ENCODE measurements at regions not wholly inside any gene's neighbourhood (a gene's known extent, or its start where the extent isn't known, plus 50 kb on each side); places are given as distances from the start of the nearest gene placed in this dataset.

GRCh38 chr15:94177112-94177511 is 54.2 kb upstream of the MCTP2 start:
- DNase-seq (ENCODE audit: insufficient read length): no peak
- TF ChIP-seq TAF1 (IDR thresholded peaks at IDR 0.05; ENCODE audit: borderline replicate concordance, low read depth, low read length) (no peak), POLR2AphosphoS5 (IDR thresholded peaks at IDR 0.05; ENCODE audit: low read depth, low read length) (no peak), POLR2A (IDR thresholded peaks at IDR 0.05; ENCODE audit: low read depth, low read length) (no peak)
- no peak for FAIRE-seq

GRCh38 chr15:94175420-94175819 is 55.9 kb upstream of the MCTP2 start:
- TF ChIP-seq POLR2AphosphoS5 (IDR thresholded peaks at IDR 0.05; ENCODE audit: low read depth, low read length) (no peak), POLR2A (IDR thresholded peaks at IDR 0.05; ENCODE audit: low read depth, low read length) (no peak), TAF1 (IDR thresholded peaks at IDR 0.05; ENCODE audit: borderline replicate concordance, low read depth, low read length) (no peak)
- no peak for DNase-seq (ENCODE audit: insufficient read length)
- FAIRE-seq: no peak

GRCh38 chr15:94174399-94174802 is 57.0 kb upstream of the MCTP2 start:
- FAIRE-seq: no peak
- DNase-seq (ENCODE audit: insufficient read length): no peak
- TF ChIP-seq TAF1 (IDR thresholded peaks at IDR 0.05; ENCODE audit: borderline replicate concordance, low read depth, low read length): no peak
- no peak for TF ChIP-seq POLR2AphosphoS5 (IDR thresholded peaks at IDR 0.05; ENCODE audit: low read depth, low read length)
- TF ChIP-seq POLR2A (IDR thresholded peaks at IDR 0.05; ENCODE audit: low read depth, low read length): no peak

- DNase-seq (ENCODE audit: insufficient read length): no peak
- TF ChIP-seq TAF1 (IDR thresholded peaks at IDR 0.05; ENCODE audit: borderline replicate concordance, low read depth, low read length) (no peak), POLR2AphosphoS5 (IDR thresholded peaks at IDR 0.05; ENCODE audit: low read depth, low read length) (no peak), POLR2A (IDR thresholded peaks at IDR 0.05; ENCODE audit: low read depth, low read length) (no peak)
- FAIRE-seq: no peak
Observed at GRCh38 chr15:94168250-94168649, 63.1 kb upstream of the MCTP2 start.

GRCh38 chr15:94164971-94165370 is 66.4 kb upstream of the MCTP2 start:
- no peak for DNase-seq (ENCODE audit: insufficient read length)
- TF ChIP-seq POLR2AphosphoS5 (IDR thresholded peaks at IDR 0.05; ENCODE audit: low read depth, low read length): no peak
- TF ChIP-seq TAF1 (IDR thresholded peaks at IDR 0.05; ENCODE audit: borderline replicate concordance, low read depth, low read length): no peak
- TF ChIP-seq POLR2A (IDR thresholded peaks at IDR 0.05; ENCODE audit: low read depth, low read length): no peak
- FAIRE-seq: no peak

- no peak for TF ChIP-seq POLR2AphosphoS5 (IDR thresholded peaks at IDR 0.05; ENCODE audit: low read depth, low read length)
- no peak for TF ChIP-seq TAF1 (IDR thresholded peaks at IDR 0.05; ENCODE audit: borderline replicate concordance, low read depth, low read length)
- TF ChIP-seq POLR2A (IDR thresholded peaks at IDR 0.05; ENCODE audit: low read depth, low read length): no peak
- DNase-seq (ENCODE audit: insufficient read length) (peak; percentile 6), FAIRE-seq (peak; percentile 65)
Observed at GRCh38 chr15:94164202-94164807, 67.1 kb upstream of the MCTP2 start.

GRCh38 chr15:94162939-94163338 is 68.4 kb upstream of the MCTP2 start:
- TF ChIP-seq POLR2AphosphoS5 (IDR thresholded peaks at IDR 0.05; ENCODE audit: low read depth, low read length) (no peak), POLR2A (IDR thresholded peaks at IDR 0.05; ENCODE audit: low read depth, low read length) (no peak), TAF1 (IDR thresholded peaks at IDR 0.05; ENCODE audit: borderline replicate concordance, low read depth, low read length) (no peak)
- FAIRE-seq (no peak), DNase-seq (ENCODE audit: insufficient read length) (no peak)

- FAIRE-seq: no peak
- TF ChIP-seq POLR2A (IDR thresholded peaks at IDR 0.05; ENCODE audit: low read depth, low read length) (no peak), TAF1 (IDR thresholded peaks at IDR 0.05; ENCODE audit: borderline replicate concordance, low read depth, low read length) (no peak), POLR2AphosphoS5 (IDR thresholded peaks at IDR 0.05; ENCODE audit: low read depth, low read length) (no peak)
Observed at GRCh38 chr15:94154255-94154654, 77.1 kb upstream of the MCTP2 start.

GRCh38 chr15:94145046-94145445 is 86.3 kb upstream of the MCTP2 start:
- no peak for TF ChIP-seq TAF1 (IDR thresholded peaks at IDR 0.05; ENCODE audit: borderline replicate concordance, low read depth, low read length)
- TF ChIP-seq POLR2A (IDR thresholded peaks at IDR 0.05; ENCODE audit: low read depth, low read length): no peak
- FAIRE-seq (no peak), DNase-seq (ENCODE audit: insufficient read length) (no peak)

More at GRCh38 chr15:94154255-94154654, 77.1 kb upstream of the MCTP2 start:
- no peak for DNase-seq (ENCODE audit: insufficient read length)

- TF ChIP-seq POLR2AphosphoS5 (IDR thresholded peaks at IDR 0.05; ENCODE audit: low read depth, low read length): no peak
- TF ChIP-seq TAF1 (IDR thresholded peaks at IDR 0.05; ENCODE audit: borderline replicate concordance, low read depth, low read length): no peak
- no peak for TF ChIP-seq POLR2A (IDR thresholded peaks at IDR 0.05; ENCODE audit: low read depth, low read length)
- no peak for FAIRE-seq
- no peak for DNase-seq (ENCODE audit: insufficient read length)
Observed at GRCh38 chr15:94141802-94142201, 89.6 kb upstream of the MCTP2 start.

- FAIRE-seq: no peak
- no peak for TF ChIP-seq POLR2A (IDR thresholded peaks at IDR 0.05; ENCODE audit: low read depth, low read length)
- no peak for DNase-seq (ENCODE audit: insufficient read length)
Observed at GRCh38 chr15:94135486-94136147, 95.7 kb upstream of the MCTP2 start.

GRCh38 chr15:94131875-94132274 is 99.5 kb upstream of the MCTP2 start:
- TF ChIP-seq POLR2A (IDR thresholded peaks at IDR 0.05; ENCODE audit: low read depth, low read length): no peak
- TF ChIP-seq TAF1 (IDR thresholded peaks at IDR 0.05; ENCODE audit: borderline replicate concordance, low read depth, low read length): no peak
- TF ChIP-seq POLR2AphosphoS5 (IDR thresholded peaks at IDR 0.05; ENCODE audit: low read depth, low read length): no peak
- no peak for DNase-seq (ENCODE audit: insufficient read length)
- FAIRE-seq: no peak
